ENCODE measurements at regions not wholly inside any gene's neighbourhood (a gene's known extent, or its start where the extent isn't known, plus 50 kb on each side); places are given as distances from the start of the nearest gene placed in this dataset.

- no peak for DNase-seq (ENCODE audit: low read depth in 2 of 2, low spot score in 1 of 2)
Observed at GRCh38 chr9:90330231-90330630, 312.4 kb downstream of the DIRAS2 start.

- DNase-seq (ENCODE audit: low read depth in 2 of 2, low spot score in 1 of 2), result no peak
Observed at GRCh38 chr9:90331826-90332575, 310.6 kb downstream of the DIRAS2 start.

- DNase-seq (ENCODE audit: low read depth in 2 of 2, low spot score in 1 of 2), result no peak
Observed at GRCh38 chr9:90333226-90333625, 309.4 kb downstream of the DIRAS2 start.

DNA sequence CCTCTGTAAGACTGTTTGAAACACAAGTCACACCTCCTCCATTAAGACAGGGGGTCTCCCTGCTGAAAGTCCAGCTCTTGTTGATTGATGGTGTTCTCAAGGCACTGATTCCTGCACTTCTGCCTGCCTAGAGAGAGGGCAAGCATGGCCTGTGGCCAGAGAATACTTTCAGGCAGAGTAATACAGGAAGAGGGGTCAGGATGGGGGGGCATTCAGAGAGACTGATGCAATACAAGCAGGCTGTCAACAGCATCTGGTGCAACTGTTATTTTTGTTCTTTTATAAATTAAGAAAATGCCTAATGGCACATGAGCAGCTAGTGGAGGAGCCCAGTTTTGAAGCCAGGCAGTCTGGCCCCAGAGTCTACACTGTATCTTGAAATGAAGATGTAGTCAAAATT, 302.2 kb downstream of the DIRAS2 start:
- no peak for DNase-seq (ENCODE audit: low read depth in 2 of 2, low spot score in 1 of 2)

DNA sequence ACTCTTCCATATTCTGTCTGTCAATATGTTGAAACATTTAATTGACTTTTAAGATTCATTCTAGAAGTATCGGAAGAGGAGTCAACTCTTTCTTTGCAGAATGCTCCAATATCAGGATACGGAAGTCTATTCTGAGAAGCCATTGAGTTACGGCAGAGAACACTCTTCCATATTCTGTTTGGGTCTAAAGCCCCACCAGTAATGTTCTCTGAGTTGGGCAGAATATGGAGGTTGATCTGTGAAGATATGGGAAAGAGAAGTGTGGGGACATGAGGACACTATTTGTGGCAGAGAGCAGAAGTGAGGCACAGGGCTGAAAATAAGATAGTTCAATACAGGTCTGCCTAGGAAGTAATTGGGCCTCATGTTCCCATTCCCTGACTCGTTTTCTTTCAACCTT, 300.0 kb downstream of the DIRAS2 start:
- DNase-seq (ENCODE audit: low read depth in 2 of 2, low spot score in 1 of 2), result no peak

GRCh38 chr9:90343366-90343765, 299.3 kb downstream of the DIRAS2 start:
- no peak for DNase-seq (ENCODE audit: low read depth in 2 of 2, low spot score in 1 of 2)

DNA sequence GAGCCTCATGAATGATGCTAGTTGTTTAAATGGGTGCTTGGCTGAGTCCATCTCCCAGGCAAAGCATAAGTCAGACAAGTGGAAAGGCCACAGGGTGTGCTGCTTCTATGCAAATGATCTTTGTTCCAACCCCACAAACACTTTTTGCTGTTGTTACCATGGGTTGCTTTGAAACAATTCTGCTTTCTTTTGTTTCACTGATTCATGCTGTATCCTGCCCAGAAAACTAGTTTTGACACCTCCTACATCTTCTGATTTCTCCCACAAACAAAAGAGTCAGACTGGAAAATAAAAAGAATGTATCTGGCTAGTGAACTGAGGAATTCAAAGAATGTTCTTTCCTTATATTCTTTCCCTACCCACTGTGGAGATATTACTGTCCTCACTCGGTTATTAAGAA, 298.6 kb downstream of the DIRAS2 start:
- DNase-seq (ENCODE audit: low read depth in 2 of 2, low spot score in 1 of 2), result no peak

- no peak for DNase-seq (ENCODE audit: low read depth in 2 of 2, low spot score in 1 of 2)
Observed at GRCh38 chr9:90365666-90366065, 277.0 kb downstream of the DIRAS2 start.

- DNase-seq (ENCODE audit: low read depth in 2 of 2, low spot score in 1 of 2), result no peak
Observed at GRCh38 chr9:90368241-90368640, 274.4 kb downstream of the DIRAS2 start.

- DNase-seq (ENCODE audit: low read depth in 2 of 2, low spot score in 1 of 2), result no peak
Observed at GRCh38 chr9:90368928-90369327, 273.7 kb downstream of the DIRAS2 start.

DNA sequence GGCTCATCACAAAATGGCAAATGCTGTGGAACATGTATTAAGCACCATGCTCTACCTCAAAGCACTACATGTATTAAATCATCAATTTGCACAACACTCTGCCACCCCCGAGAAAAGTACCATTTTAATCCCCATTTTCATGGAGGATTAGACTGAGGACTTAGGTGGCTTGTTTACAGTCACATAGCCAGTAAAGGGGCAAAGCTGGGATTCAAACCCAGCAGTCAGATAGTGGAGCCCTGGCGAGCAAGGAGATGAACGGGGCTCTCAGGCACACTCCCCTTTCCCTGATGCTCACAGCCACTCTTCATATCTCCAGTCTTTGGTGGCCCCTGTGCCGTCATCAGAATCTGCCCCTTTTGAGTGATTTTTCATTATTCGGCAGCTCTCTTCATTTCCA, 262.9 kb downstream of the DIRAS2 start:
- DNase-seq (ENCODE audit: low read depth in 2 of 2, low spot score in 1 of 2), result no peak

GRCh38 chr9:90385146-90385545, 257.5 kb downstream of the DIRAS2 start:
- DNase-seq (ENCODE audit: low read depth in 2 of 2, low spot score in 1 of 2), result no peak

GRCh38 chr9:90393365-90394152, 249.1 kb downstream of the DIRAS2 start:
- no peak for DNase-seq (ENCODE audit: low read depth in 2 of 2, low spot score in 1 of 2)

DNA sequence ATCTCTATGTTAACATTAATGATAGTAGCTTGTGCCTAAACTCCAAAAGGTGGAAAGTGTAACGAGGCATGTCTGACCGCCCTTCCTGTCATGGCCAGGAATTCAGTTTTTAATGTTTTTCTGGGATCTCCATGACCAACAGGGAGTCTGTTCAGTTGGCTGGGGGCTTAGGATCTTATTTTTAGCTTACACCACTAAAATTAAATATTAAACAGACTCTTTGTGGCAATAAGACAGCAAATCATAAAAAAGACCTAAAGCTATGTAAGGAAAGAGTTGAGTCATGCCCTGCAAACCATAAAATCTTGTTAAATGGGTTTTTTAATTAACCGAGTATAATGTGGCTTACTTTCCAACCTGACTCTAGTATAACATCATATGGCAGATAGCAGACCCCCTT, 247.8 kb downstream of the DIRAS2 start:
- DNase-seq (ENCODE audit: low read depth in 2 of 2, low spot score in 1 of 2), result no peak

DNA sequence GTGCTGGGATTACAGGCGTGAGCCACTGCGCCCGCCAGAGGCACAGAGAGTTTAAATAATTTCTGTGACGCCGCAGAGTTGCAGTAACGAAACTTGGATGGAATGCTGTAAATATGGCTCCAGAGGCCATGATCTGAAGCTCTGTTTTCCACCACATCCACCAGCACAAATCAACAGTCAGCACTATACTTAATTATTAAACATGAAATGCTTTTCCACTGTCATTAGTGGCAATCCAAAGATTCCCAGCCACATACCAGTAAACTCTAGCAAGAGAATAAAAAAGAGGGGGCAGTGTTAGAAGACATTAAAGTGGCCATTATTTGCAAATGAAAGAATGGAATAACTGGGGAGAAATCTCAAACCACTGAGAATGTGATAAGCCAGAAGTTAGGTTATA, 242.5 kb downstream of the DIRAS2 start:
- no peak for DNase-seq (ENCODE audit: low read depth in 2 of 2, low spot score in 1 of 2)

DNA sequence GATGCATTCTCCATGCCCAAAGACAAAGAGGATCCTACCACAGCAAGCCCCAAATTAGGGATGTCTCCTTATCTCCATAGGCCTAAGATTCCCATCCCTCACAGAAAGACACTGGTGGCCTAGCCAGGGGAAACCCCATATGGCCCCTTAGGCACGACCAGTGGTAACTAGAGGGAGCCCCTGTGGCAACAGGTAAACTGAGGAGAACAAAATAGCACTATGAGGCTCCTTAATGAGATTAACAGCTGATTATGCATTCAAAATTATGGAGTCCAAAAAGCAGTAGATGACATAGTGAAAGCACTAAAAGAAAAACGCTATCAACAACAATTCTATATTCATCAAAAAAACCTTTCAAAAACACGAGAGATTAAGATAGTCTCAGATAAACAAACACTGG, 234.0 kb downstream of the DIRAS2 start:
- no peak for DNase-seq (ENCODE audit: low read depth in 2 of 2, low spot score in 1 of 2)

DNA sequence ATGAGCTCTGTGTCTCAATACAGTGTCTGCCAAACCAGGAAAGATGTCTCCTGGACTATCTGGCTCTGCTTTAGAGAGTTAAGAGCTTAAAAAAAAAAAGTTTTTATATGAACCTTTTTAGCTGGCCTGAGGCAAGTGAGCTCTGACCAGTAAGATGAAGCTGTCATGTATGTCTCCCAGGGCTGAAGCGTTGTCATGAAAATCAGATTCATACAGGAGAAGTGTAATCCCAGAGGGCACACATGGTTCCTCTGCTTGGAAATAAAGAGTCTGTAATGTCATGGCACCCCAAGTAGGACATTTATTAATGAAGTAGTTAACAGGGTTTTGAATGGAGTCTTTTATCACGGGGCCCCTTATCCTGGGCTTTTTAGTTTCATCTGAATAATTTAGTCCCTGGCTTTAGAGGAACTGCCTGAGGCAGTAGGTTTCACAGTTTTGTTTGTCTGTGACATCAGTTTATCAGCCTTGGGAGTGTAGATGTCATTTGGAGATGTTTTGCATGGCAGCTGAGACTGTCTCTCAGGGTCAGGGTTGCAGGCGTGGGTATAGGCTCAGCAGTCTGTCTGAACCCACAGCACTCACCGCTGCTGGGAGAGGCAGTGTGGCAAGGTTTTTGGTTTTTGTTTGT, 223.3 kb downstream of the DIRAS2 start:
- no peak for DNase-seq (ENCODE audit: low read depth in 2 of 2, low spot score in 1 of 2)

GRCh38 chr9:90420211-90420610, 222.4 kb downstream of the DIRAS2 start:
- no peak for DNase-seq (ENCODE audit: low read depth in 2 of 2, low spot score in 1 of 2)

DNA sequence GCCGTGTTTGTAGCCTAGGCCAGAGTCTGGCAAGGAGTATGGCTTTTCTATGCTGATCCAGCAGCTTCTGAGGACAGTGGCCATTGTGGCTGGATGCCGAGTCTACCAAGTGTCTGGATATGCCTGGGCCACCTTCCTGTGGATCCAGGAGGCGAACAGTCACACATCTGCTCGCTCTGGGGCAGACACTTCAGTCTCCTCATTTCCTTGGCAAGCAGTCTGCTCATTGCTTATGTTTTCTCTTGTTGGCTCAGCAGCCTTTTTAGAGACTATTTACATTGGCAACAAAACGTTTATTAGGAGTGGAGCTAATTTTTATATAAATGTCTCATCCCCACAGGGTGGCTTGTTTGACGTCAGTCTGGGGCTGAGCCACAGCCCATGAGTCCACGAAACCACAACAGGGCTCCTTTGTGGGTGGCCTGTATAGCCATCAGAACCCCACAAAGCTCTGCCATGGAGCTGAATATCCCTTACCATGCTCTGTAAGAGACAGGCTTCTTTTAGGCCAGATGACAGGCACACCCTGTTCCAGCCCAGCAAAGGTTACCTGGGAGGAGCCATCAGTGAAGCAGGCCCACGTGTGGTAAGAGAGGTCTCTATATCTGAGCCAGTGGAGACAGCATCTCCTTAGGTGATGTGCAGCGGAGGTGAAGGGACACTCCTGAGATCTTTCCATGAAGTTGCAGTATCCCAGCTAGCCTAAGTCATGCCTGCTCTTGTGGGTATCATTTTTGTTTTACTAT, 221.7 kb downstream of the DIRAS2 start:
- DNase-seq (ENCODE audit: low read depth in 2 of 2, low spot score in 1 of 2), result no peak

GRCh38 chr9:90421786-90422185, 220.8 kb downstream of the DIRAS2 start:
- DNase-seq (ENCODE audit: low read depth in 2 of 2, low spot score in 1 of 2), result no peak

DNA sequence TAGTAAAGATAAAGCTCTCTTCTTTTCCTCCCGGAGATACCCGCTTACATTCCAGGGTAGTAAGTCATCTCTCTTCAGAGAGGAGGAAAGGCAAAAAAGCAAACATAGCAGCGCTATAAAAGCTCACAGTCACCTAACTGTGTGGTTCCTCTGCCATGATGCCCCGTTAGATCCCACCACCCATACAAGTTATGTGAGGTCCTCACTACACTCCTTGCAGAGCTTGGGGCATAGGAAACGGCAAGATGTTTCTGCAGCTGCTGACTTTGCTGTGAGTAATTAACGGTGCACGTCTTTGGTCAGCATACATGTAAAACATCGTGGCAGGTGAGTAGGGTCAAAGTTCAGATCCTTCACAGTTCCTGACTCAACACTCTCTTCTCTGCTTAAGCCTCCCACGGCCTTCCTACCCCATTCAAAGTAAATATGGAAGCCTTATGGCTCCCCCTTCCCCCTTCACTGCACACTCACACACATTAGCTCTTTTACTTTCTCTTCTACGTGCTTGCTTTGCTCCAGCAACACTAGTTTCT, 218.9 kb downstream of the DIRAS2 start:
- no peak for DNase-seq (ENCODE audit: low read depth in 2 of 2, low spot score in 1 of 2)

All from stimulated activated CD8-positive, alpha-beta memory T cell treated with anti-CD3 and anti-CD28 coated beads, Interleukin-4, amount 100 ng/mL, for 1 hour (primary cell).